Nephron (organoid): ENCODE measurements at regions not wholly inside any gene's neighbourhood (a gene's known extent, or its start where the extent isn't known, plus 50 kb on each side); places are given as distances from the start of the nearest gene placed in this dataset.

ENCODE experiments used
- H3K27ac Mint-ChIP-seq, 3 experiments: 2 replicates each; pipeline ENCODE4 v1.8.0; 2020; ENCODE audit warnings: mixed read lengths in 3 of 3, mild to moderate bottlenecking in 2 of 3, moderate library complexity in 1 of 3
- H3K27me3 Mint-ChIP-seq: 2 replicates; pipeline ENCODE4 v1.8.0; 2021; ENCODE audit warnings: low read depth, mild to moderate bottlenecking, moderate library complexity, mixed read lengths
- H3K36me3 Mint-ChIP-seq: 2 replicates; pipeline ENCODE4 v1.8.0; 2020; ENCODE audit warnings: low read depth, mixed read lengths
- H3K4me1 Mint-ChIP-seq: 2 replicates; pipeline ENCODE4 v1.8.0; 2020; ENCODE audit warnings: mixed read lengths
- H3K4me3 Mint-ChIP-seq, 3 experiments: 2 replicates each; pipeline ENCODE4 v1.8.0; 2020; ENCODE audit warnings: mild to moderate bottlenecking in 3 of 3, mixed read lengths in 3 of 3, moderate library complexity in 2 of 3
- H3K9me3 Mint-ChIP-seq: 2 replicates; pipeline ENCODE4 v1.8.0; 2020; ENCODE audit warnings: mixed read lengths
- TF ChIP-seq, protein P1 (sequence below), 3 experiments: fragments of 200-600 bp; sonication (generic); IDR thresholded peaks; one replicate each; pipeline ENCODE4 v1.5.0; 2021; ENCODE audit warnings: antibody characterized with exemption in 3 of 3; ENCODE audit not compliant: unreplicated experiment in 3 of 3

- H3K36me3 Mint-ChIP-seq, result no peaks in the 10 kb centered on the region
- H3K9me3 Mint-ChIP-seq, result peaks cover 8% of the 10 kb centered on the region
- H3K4me3 Mint-ChIP-seq, result no peak overlapping the region
- peaks cover 19% of the 10 kb centered on the region for H3K4me1 Mint-ChIP-seq
- TF ChIP-seq, protein P1, sequence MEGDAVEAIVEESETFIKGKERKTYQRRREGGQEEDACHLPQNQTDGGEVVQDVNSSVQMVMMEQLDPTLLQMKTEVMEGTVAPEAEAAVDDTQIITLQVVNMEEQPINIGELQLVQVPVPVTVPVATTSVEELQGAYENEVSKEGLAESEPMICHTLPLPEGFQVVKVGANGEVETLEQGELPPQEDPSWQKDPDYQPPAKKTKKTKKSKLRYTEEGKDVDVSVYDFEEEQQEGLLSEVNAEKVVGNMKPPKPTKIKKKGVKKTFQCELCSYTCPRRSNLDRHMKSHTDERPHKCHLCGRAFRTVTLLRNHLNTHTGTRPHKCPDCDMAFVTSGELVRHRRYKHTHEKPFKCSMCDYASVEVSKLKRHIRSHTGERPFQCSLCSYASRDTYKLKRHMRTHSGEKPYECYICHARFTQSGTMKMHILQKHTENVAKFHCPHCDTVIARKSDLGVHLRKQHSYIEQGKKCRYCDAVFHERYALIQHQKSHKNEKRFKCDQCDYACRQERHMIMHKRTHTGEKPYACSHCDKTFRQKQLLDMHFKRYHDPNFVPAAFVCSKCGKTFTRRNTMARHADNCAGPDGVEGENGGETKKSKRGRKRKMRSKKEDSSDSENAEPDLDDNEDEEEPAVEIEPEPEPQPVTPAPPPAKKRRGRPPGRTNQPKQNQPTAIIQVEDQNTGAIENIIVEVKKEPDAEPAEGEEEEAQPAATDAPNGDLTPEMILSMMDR (IDR thresholded peaks at IDR 0.05; ENCODE audit: unreplicated experiment in 3 of 3), result no peak
- no peak overlapping the region for H3K27ac Mint-ChIP-seq
- peaks cover 9% of the 10 kb centered on the region for H3K27me3 Mint-ChIP-seq
Measured at GRCh38 chr17:74098136-74099024, 105.1 kb upstream of the RPL38 start.

- TF ChIP-seq, protein P1 (IDR thresholded peaks at IDR 0.05; ENCODE audit: unreplicated experiment in 3 of 3), result no peak
- Mint-ChIP-seq H3K4me3 (no peak overlapping the region), H3K27me3 (peaks cover 9% of the 10 kb centered on the region), H3K9me3 (peaks cover 3% of the 10 kb centered on the region), H3K4me1 (peaks cover 19% of the 10 kb centered on the region), H3K36me3 (no peaks in the 10 kb centered on the region), H3K27ac (no peak overlapping the region)
Measured at GRCh38 chr17:74099442-74100340, 103.8 kb upstream of the RPL38 start.

GRCh38 chr17:74104921-74105320 lies 98.6 kb upstream of the RPL38 start:
- Mint-ChIP-seq H3K27ac (no peak overlapping the region), H3K9me3 (peaks cover 2% of the 10 kb centered on the region), H3K4me1 (peaks cover 28% of the 10 kb centered on the region), H3K36me3 (no peaks in the 10 kb centered on the region), H3K27me3 (peaks cover 38% of the 10 kb centered on the region), H3K4me3 (no peak overlapping the region)
- TF ChIP-seq, protein P1 (IDR thresholded peaks at IDR 0.05; ENCODE audit: unreplicated experiment in 3 of 3), result no peak

DNA sequence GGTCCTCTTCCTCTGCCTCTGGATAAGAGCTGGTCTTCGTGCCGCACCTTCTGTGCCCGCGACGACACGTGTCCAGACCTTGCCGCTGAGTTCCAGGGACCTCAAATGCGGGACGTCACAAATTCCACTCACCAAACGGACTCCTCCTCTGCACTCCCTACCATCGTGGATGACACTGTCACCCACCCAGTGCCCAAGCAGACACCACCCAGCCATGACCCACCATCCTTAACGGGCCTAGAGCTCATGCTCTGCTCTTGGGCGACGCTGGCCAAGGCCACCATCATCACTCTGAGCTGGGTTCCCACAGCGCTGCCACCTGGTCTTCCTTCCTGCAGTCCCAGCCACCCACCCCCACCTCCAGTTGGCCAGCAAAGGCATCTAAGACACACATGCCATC lies 96.4 kb upstream of the RPL38 start:
- H3K27me3 Mint-ChIP-seq, result peaks cover 55% of the 10 kb centered on the region
- peaks cover 2% of the 10 kb centered on the region for H3K9me3 Mint-ChIP-seq
- peaks cover 21% of the 10 kb centered on the region for H3K4me1 Mint-ChIP-seq
- H3K27ac Mint-ChIP-seq, result peak overlapping the region in 1 of 3 experiments; percentile 33
- H3K36me3 Mint-ChIP-seq, result no peaks in the 10 kb centered on the region
- H3K4me3 Mint-ChIP-seq, result no peak overlapping the region
- TF ChIP-seq, protein P1 (IDR thresholded peaks at IDR 0.05; ENCODE audit: unreplicated experiment in 3 of 3), result no peak

DNA sequence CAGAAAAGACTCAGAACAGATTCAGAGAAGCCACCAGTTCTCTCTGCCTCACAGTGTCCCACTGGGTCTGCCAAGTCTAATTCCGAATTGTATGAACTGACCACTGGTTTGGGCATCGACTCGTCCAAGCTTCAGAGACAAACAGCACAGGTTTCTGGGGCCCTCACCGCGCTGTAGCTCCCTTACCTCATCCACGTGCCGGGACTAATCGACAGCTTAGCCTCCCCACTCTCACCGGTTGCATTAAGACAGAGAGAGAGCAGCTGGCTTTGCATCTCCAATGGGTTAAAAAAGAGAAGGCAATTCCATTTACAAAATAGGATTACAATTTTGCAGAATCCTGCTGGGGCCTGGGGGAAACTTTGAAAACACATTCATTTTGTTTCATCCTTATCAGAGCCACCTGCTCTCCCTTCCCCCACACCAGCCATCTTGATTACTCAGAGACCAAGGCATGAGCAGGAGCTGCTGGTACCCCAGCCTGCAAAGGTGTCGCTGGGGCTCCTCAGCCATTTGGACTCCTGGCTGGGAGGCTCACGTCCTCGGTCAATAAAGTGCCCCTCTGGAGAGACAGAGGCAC lies 95.3 kb upstream of the RPL38 start:
- H3K27ac Mint-ChIP-seq, result no peak overlapping the region
- H3K27me3 Mint-ChIP-seq, result peaks cover 60% of the 10 kb centered on the region
- H3K9me3 Mint-ChIP-seq, result peaks cover 2% of the 10 kb centered on the region
- peaks cover 18% of the 10 kb centered on the region for H3K4me1 Mint-ChIP-seq
- H3K36me3 Mint-ChIP-seq, result no peaks in the 10 kb centered on the region
- TF ChIP-seq, protein P1 (IDR thresholded peaks at IDR 0.05; ENCODE audit: unreplicated experiment in 3 of 3), result no peak
- H3K4me3 Mint-ChIP-seq, result no peak overlapping the region
